RPMI7951 (cell line): ENCODE measurements at regions not wholly inside any gene's neighbourhood (a gene's known extent, or its start where the extent isn't known, plus 50 kb on each side); places are given as distances from the start of the nearest gene placed in this dataset.
A peak's percentile ranks its signal among the peaks of the same experiment; 100 is the strongest.
"Not testable (repeated sequence)": the region's sequence is repeated elsewhere in the genome, so short reads cannot be mapped to it uniquely, and the experiment has no call there.

Experiments
- DNase-seq: peaks from one replicate; pipeline ENCODE4 v3.0.0-alpha.2; 2012; ENCODE audit warnings: low read depth

DNA sequence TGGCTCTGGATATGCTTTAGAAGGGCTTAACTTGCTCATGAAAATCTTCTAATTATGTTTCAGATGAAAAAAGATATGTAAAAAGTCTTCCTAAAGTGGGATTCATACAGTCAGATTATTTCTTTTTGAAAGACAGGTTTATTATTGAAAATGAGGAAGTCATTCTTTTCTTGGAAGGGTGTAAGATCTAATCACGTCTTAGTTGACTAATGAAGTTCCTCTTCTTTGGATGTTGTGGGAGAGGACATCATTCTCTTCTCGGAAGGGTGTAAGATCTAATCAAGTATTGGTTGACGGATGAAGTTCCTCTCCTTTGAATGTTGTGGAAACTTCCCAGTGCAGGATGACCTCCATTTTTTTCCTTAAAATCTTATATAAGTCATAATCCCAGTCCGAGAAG lies 74.9 kb downstream of the ALG10 start:
- DNase-seq, result no peak

DNA sequence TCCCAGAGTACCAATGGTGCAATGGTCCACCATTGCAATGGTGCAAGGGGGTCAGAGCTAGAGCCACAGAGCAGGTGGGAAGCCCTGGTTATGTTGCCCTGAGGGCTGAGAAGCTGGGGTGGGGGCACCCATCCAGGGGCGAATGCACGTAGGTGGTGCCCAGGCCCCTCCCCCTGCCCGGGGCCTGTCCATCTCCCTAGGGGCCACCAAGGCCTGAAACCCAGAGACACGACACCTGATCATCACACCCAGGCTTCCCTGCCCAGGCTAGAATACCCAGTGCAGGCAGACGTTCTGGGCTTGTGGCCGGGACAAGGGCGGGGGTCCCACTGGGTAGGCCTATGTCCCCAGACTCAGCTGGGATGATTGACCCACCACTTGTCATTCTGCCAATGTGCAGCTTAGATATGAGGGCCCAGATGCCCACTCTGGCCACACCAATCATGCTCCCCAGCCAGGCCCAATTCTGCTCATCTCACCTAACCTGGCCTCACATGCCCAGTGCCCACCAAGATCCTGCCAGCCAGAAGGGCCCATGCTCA lies 83.2 kb downstream of the ALG10 start:
- no peak for DNase-seq

- DNase-seq, result no peak
Measured at GRCh38 chr12:34106172-34106571, 83.9 kb downstream of the ALG10 start.

DNA sequence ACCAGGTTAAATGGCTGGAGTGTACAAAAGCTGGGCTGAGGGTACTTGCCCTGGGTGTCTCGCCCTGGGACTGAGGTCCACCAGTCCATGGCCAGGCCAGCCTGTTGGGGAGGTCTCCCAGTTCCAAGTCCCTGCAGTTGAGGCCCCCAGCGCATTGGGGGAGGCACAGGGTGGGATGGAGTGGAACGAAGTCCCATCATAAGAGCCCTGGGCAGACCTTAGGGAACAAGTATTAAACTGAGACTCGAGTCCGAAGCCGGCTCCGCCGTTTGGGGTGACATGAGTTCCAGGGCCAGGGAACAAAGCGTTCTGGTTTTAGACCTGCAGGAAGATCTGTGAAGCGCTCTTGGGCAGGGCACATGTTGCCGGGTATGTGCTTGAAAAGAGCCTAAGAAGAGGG lies 84.7 kb downstream of the ALG10 start:
- DNase-seq, result no peak

GRCh38 chr12:34107781-34108404 lies 85.6 kb downstream of the ALG10 start:
- no peak for DNase-seq

GRCh38 chr12:34108405-34108803 lies 86.1 kb downstream of the ALG10 start:
- no peak for DNase-seq

DNA sequence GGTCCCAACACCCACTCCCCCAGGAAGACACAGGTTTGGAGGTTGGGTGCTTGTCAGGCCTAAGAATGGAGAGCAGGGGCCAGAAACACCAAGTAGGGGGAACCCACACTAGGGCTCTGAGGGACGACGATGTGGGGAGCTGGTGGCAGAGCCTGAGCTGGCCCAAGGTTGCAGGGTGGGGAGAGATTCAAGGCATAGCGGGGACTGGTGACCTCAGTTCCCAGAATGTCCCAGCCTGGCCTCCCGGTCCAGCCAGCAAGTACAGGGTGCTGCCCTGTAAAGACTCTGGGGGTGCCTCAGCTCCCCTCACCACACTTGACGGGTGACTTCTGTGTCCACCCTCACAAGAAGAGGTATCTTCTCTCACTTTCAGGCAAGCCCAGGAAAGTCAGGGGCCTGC lies 86.7 kb downstream of the ALG10 start:
- no peak for DNase-seq

- DNase-seq, result no peak
Measured at GRCh38 chr12:34109390-34109789, 87.1 kb downstream of the ALG10 start.

GRCh38 chr12:34109909-34110531 lies 87.7 kb downstream of the ALG10 start:
- DNase-seq, result not testable (repeated sequence)

DNA sequence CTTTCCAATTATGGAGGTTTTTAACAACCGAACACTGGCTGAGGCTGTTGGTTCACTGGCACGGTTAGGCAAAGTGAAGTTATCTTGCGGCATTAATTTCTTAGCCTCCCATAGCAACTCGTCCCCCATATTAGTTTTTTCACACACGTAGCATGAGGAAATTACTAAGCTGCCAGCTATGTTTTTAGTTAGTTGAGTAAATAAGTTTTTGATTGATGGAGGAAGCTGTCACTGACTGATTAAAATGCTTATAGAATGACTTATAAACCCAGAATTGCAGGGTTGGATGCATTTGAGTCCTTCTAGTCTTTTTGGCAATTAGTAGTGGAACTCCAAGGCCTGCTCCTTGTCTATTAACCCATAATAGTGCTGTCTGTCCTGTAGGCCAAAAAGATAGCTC lies 97.1 kb downstream of the ALG10 start:
- DNase-seq, result no peak

- DNase-seq, result no peak
Measured at GRCh38 chr12:34121360-34121759, 99.1 kb downstream of the ALG10 start.

DNA sequence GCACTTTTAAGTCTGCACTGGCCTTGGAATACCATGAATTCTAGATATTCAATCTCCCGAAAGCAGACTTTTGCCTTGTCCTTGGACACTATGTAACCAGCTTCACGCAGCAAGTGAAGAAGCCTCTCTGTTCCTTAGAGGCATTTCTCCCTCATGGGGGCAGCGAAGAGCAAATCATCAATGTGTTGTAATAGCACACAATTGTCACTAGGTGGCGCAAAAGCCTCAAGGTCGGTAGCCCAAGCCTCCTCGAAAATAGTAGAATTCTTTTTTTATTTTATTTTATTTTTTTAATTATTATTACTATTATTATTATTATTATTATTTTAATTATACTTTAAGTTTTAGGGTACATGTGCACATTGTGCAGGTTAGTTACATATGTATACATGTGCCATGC lies 100.8 kb downstream of the ALG10 start:
- peak; percentile 46 for DNase-seq

DNA sequence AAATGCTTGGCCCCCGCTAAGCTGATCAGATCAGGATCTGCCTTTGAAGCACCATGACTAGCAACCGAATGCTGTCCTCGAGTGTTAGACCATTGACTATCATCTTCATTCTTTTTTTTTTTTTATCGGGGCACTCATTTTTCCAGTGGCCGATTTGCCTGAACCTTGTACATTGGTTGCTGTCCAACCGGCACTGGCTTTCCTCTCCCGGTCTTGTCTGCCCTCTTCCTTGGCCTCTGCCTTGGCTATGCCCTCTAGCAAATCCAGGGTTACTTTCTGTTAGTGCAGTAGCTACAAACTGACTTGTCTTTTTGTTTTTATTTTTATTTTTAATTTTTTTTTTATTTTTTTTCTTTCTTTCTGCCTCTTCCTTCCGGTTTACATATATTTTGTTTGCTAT lies 102.3 kb downstream of the ALG10 start:
- no peak for DNase-seq

DNA sequence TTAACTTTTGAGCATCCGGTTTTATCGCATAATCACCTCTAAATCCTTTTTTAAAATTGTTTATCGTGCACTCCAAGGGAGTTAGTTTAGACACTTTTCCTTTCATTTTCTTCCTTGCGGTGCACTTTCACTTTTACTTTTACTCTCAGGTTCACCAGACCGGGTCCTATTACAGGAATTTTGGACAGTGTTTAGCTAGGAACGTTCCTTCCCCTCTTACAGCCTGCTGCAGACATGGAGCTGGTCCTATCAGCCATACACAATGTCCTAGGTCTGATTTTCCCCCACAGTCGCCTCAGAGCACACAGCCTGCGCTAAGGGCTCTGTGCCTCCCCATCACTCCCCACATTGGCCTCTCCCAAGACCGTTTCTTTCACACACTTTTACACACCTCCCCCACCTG lies 103.9 kb downstream of the ALG10 start:
- DNase-seq, result peak; percentile 46

GRCh38 chr12:34126805-34127204 lies 104.5 kb downstream of the ALG10 start:
- no peak for DNase-seq

- DNase-seq, result not testable (repeated sequence)
Measured at GRCh38 chr12:34127379-34127778, 105.1 kb downstream of the ALG10 start.

DNA sequence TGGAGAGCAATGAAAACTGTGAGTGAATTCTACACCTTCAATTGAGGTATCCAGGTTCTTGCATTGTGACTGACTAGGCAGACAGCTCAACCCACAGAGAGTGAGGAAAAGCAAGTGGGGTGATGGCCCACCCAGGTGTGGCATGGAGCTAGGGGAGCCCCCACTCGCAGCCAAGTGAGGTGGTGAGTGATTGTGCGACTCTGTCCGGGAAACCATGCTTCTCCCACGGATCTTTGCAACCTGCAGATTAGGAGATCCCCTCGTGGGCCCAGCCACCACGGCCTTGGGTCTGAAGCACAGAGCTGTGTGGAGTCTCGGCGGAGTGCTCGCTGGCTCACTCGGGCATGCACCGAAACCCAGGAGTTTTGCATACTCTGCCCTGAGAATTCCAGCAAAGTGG lies 120.1 kb downstream of the ALG10 start:
- no peak for DNase-seq

DNA sequence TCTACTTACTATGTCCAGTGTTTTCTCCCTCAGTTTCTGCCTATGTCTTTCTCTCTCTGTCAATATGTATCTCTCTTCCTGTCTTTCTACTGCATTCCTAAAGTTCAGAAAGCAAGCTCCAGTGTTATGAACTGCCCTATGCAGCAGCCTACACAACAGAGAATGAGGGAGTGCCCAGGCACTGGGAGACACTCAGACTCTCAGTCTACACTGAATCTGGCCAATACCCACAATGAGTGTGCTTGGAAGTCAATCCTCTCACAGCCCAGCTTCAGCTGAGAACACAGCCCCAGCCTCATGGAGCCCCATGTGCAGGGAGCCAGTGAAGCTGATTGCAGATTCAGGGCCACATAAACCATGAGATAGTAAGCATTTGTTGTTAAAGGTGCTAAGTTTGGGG lies 128.7 kb downstream of the ALG10 start:
- no peak for DNase-seq

GRCh38 chr12:34163443-34163842 lies 141.1 kb downstream of the ALG10 start:
- DNase-seq, result no peak

DNA sequence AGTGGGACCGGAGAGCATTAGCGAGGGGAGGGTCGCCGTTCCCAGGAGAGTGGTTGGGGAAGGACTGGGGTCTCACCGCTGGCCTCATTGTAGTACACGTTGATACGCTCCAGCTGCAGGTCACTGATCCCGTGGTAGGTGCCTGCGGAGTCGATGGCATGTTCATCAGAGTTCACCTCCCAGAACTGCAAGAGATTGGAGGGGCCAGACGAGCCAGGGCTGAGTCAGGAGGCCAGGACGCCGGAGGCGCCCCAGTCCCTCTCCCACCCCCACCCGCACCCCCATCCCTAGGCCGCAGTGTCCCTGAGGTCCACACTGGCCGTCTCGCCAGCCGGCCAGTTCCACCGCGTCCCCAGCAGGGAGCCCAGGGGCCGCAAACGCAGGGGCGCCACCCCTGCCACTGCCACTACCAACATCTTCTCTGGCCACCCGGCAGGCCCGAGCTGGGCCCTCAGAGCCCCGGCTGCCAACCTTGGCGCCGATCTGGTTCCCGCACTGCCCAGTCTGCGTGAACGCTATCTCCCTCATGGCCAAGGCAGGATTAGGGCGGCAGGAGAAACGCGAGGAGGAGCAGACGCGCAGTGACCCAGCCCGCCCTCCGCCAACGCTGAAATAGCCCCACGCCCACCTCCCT lies 144.2 kb downstream of the ALG10 start:
- DNase-seq, result no peak

- DNase-seq, result not testable (repeated sequence)
Measured at GRCh38 chr12:34168507-34168906, 146.2 kb downstream of the ALG10 start.

GRCh38 chr12:34186492-34186891 lies 164.2 kb downstream of the ALG10 start:
- DNase-seq, result no peak

DNA sequence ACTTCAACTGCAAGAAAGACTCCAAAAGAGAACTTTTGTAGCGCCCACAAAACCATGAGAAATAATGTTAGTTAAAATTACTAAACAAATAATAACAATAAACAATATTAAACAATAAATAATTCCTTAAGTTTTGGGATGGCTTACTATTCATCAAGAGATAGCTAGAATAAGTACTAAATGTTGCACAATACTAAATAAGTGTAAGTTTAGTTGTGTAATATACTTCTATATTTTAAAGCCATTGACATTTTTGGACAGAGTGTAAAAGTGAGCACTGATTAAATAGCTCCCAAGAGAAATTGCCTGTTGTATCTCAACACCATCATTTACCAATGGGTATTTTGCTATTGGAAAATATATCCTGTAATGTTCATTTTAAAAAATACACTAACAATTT lies 166.7 kb downstream of the ALG10 start:
- DNase-seq, result no peak
